Activated CD4-positive, alpha-beta T cell treated with anti-CD3 and anti-CD28 coated beads, Interleukin-2, amount 50 U/mL, for 16 hours (primary cell): ENCODE measurements at regions not wholly inside any gene's neighbourhood (a gene's known extent, or its start where the extent isn't known, plus 50 kb on each side); places are given as distances from the start of the nearest gene placed in this dataset.
"Not testable (repeated sequence)": the region's sequence is repeated elsewhere in the genome, so short reads cannot be mapped to it uniquely, and the experiment has no call there.

Experiments
- DNase-seq: peaks from one replicate; pipeline ENCODE4 v3.0.0-alpha.2; 2020

DNA sequence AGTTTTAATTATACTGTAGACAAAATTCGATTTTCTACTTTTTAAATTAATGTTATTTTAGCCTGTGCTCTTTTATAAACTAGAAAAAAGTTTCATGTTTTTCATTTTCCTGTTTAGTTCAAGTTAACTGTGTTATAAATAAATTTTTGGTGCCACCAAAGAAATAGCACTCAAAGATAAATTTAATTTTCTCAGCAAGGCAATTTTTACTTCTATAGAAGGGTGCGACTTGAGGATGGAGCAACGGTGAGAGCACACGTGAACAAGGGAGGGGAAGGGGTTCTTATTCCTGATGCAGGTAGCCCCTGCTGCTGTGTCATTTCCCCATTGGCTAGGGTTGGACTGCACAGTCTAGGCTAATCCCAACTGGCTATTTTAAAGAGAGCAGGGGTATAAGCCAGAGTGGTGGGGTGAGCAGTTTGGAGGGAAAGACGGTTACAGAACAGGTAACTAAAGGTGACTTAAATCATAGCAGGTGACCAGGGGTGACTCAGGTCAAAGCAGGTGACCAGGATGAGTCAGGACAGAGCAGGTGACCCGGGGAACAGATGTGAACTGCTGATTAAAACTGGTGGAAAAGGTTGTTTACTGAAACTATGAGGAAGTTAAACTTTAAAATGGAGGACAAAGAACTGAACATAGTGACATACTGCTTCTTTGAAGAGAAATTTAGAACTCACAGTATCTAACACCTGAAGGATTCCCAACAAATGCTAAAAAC is 104.6 kb upstream of the GPBP1 start:
- DNase-seq: no peak

DNA sequence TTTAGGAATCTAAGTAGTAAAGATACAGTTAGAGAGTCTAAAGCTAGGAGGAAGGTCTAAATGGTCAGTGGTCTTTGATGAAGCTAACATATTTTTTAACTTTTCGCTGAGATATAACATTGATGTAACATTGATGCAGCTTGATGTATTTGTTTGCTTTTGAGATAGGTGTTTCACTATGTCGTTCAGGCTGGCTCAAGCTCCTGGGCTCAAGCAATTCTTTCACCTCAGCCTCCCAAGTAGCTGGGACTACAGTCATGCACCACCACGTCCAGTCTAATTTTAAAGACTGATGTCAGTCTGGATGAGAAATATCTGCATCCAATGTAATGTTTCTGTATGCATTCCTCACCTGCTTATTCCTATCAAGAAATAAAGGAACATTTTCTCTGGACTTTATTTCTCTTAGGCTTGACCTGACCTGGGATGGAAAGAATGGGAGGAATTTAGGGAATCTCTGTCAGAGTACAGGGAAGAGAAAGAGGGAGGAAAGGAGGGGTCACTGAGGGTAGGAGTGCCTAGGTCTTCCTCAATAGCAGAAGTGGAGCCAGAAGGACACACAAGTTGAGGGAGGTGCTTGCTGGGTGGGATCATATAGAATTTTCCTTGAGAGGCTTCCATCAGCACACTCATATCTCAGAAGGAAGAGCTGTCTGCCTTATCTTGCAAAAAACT is 101.5 kb upstream of the GPBP1 start:
- no peak for DNase-seq

DNA sequence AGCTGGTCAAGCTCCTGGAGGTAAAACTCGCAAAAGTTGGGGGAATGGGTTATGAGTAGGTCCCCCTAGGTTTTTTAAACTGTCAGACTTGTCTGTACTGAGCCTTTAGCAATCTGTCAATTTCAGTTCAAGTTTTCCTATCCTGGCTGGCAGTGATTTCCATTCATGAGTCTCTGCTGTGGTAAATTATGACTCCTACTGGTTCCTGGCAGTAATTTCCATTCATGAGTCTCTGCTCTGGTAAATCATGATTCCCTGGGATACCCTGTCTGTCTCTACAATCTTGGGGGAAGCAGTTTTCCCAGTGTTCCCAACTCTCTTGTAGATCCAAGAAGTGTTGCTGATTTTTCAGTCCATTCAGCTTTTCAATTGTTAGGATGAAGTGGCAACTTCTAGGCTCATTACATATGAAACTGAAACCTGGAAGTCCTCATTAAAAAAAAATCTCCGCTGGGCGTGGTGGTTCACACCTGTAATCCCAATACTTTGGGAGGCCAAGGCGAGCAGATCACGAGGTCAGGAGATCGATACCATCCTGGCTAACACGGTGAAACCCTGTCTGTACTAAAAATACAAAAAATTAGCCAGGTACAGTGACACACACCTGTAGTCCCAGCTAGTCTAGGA is 91.3 kb upstream of the GPBP1 start:
- no peak for DNase-seq

DNA sequence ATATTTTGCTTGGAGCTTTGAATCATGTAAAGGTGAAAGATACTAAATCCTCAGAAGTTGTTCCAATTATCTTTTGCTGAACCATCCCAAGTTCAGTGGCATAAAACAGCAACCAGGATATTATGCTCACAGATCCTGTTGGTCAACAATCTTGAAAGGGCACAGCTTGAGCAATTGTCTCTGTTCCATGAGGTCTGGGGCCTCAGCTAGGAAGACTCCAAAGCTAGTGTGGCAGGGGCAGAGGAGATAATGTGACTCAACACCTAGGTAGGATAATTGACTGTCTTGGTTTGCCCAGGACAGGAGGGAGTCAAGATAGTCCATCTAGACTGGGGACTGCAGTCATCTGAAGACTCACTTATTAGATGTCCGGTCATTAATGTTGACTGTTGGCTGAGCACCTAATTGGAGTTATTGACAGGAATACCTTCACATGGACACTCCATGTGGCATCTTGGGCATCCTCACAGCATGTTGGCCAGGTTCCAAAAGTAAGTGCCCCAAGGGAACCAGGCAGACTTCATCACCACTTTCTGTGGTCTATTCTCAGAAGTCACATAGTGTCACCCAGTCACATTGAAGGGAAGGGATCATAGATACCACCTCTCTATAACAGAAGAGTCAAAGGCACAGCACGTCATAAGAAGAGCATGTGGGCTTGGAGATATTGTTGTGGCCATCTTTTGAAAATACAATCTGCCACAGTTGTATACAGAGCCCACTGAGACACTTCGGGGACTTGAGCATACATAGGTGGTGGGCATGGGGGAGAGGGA is 88.4 kb upstream of the GPBP1 start:
- no peak for DNase-seq

DNA sequence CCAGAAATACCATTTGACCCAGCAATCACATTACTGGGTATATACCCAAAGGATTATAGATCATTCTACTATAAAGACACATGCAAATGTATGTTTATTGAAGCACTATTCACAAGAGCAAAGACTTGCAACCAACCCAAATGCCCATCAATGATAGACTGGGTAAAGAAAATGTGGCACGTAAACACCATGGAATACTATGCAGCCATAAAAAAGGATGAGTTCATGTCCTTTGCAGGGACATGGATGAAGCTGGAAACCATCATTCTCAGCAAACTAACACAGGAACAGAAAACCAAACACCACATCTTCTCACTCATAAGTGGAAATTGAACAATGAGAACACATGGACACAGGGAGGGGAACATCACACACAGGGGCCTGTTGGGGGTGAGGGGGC is 85.9 kb upstream of the GPBP1 start:
- not testable (repeated sequence) for DNase-seq

DNA sequence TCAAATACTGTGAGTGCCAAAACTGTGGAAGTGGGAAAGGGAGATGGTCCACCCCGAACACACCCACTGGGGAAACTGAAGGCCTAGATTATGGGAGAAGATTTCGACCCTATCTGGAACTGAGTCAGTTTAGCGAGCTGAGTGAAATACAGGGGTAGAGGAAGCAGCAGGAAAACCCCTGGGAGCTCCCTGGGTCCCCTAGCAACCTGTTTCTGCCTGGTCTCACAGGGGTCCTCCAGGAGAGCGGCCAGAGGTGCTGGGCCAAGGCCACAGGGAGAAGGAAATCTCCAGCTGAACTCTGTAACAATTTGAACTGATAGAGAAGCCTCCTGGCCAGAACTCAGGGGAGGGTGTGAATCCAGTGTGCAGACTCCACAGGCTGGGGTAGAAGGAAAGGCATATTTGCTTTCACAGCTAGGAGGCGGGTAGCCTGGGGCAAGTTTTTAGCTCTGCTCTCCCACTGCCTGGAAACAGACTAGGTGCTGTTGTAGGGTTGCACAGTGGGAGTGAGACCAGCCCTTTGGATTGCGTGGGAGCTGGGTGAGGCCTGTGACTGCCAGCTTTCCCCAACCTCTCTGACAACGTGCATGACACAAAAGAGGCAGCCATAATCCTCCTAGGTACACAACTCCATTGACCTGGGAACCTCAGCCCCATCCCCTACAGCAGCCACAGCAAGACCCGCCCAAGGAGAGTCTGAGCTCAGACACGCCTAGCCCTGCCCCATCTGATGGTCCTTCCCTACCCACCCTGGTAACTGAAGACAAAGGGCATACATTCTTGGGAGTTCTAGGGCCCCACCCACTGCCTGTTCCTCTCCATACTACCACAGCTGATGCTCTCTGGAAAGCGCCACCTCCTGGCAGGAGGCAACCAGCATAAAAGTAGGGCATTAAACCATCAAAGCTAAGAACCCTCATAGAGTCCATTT is 78.8 kb upstream of the GPBP1 start:
- no peak for DNase-seq

DNA sequence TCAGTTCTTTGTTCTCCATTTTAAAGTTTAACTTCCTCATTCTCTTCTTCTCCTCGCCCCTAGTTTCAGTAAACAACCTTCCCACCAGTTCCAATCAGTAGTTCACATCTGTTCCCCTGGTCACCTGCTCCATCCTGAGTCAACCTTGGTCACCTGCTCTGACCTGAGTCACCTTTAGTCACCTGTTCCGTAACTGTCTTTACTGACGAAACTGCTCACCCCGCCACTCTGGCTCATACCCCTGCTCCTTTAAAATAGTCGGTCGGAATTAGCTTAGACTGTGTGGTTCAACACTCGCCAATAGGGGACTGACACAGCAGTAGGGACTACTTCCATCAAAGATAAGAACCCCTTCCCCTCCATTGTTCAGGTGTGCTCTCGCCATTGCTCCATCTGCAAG is 76.3 kb upstream of the GPBP1 start:
- no peak for DNase-seq

DNA sequence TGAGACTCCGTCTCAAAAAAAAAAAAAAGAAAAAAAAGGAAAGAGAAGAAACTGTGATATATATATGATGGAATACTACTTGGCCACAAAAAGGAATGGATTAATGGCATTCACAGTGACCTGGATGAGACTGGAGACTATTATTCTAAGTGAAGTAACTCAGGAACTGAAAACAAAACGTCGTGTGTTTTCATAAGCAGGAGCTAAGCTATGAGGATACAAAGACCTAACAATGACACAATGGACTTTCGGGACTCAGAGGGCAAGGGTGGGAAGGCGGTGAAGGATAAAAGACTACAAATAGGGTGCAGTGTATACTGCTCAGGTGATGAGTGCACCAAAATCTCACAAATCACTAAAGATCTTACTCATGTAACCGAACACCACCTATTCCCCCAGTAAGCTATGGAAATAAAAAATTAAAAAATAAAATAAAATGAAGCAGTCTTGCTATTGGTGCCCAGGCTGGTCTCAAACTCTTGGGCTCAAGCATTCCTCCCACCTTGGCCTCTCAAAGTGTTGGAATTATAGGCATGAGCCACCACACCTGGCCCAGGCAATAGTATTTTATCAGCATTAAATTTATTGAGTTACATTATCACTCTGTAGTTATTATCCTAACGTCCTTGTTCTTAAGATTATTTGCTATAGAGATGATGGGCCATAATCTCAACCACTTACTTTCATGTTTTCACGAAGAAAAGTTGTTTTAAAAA is 71.5 kb upstream of the GPBP1 start:
- DNase-seq: no peak

DNA sequence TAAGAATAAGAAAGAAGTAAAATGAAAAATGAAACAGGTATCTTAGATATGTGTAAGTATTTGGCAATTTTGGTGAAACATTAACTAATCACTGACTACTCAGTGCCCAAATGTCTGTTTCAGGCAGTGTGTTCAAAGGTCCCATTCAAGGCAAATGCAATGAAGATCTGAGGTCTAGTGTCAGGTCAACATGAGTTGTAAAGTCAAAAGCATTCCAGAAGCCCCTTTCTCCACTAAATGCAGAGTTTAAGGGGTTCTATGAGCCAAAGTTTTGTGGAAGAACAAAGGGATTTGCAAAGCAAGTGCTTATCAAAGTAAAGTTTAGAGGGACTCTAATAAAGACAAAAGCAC is 71.0 kb upstream of the GPBP1 start:
- no peak for DNase-seq

DNA sequence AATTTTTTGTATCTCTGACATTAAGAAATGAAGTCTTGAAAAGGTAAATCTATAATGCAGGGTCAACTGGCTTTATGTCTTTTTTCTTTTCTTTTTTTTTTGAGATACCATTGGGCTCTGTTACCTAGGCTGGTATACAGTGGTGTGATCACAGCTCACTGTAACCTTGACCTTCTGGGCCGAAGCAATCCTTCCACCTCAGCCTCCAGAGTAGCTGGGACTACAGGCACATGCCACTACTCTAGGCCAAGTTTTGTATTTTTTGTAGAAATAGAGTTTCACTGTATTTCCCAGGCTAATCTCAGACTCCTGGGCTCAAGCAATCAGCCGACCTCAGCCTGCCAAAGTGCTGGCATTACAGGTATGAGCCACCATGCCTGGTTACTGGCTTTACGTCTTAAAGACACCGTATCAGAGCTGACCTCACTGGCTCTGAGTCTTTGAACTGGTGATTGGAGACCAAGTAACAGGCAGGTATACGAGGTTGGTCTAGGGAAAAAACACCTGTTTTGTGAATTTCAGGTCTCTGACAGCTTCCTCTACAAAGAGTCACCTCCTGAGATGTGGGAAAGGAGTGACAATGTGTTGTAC is 70.4 kb upstream of the GPBP1 start:
- DNase-seq: no peak

DNA sequence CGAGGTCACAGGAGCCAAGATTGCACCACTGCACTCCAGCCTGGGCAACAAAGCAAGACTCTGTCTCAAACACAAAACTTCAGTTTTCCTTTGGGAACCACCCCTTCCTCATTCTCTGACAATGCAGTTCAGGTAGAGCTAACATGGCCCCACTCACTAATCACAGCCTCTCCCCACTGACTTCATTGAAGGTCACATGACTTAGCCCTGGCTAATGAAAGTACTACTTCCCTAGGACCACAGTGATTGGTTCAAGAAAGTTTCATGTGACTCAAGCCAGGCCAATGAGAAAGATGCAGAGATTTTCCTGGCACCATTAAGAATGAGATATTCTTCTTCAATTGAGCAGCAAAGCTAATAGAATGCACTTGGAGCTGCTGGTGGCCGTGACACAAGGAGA is 67.2 kb upstream of the GPBP1 start:
- DNase-seq: no peak

DNA sequence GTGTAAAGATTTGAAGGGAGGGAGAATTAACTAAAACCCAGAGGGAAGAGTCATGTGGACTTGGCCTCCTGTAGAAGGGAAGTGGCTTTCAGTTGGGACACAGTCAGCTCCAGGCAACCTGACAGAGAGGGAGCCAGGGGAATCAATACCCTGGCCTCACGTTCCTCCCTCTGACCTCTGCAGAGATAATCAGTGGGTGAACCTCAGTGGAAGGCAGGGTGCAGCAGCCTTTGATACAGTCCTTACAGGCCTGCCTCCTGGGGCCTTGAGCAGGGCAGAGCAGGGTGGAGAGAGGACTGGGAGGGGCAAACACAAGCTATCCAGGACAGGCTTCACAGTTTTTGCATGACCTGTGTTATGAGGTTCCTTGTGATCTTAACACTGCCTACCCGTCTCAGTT is 61.9 kb upstream of the GPBP1 start:
- DNase-seq: no peak

DNA sequence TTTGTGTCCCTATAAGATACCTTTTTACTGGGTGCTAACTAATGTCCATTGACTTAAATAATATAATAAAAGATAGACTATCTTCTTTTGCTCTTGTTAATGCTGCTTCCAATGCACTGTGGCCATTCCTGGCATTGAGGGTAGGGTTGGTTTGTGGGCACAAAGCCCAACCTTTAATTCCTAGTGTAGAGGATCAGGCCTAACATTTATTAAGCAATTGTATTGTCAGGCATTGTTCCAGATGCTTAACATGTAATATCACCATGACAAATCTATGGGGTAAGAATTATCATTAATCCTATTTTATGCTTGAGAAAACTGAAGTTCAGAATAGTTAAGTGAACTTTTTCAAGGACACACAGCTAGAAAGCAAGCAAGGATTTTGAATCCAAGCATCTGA is 60.4 kb upstream of the GPBP1 start:
- DNase-seq: no peak

DNA sequence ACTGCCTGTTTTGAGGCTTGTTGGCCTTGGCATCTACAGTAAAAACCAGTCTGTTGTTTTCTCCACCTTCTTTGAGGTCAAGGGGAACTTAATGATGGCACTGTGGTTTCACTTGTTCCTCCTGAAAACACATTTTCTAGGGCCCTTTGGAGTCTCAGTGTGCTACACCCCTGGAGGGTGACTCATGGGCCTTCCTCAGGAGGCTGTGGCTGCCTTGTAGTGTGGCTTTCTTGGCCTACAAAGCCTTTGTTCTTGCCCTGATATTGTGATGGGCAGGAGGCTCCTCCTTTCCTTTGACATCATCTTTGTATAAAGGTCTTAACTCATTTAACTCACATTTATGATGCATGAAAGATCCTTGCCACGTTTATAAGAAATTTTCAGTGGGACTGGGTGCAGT is 56.3 kb upstream of the GPBP1 start:
- peak; percentile 71 for DNase-seq

DNA sequence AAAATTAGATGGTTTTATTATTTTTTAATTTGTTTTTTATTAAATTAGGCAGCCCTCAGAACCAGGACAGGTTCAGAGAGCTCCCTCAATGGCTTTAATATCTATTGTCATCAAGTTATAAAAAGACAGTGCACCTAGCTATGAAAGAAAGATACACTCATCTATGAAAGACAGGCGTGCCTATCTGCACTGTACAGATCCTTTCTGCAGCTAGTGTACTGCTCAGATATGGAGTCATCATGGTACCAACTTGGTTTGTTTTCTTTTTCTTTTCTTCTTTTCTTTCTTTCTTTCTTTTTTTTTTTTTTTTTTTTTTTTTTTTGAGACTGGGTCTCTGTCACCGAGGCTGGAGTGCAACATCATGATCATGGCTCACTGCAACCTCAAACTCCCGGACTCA is 54.8 kb upstream of the GPBP1 start:
- DNase-seq: no peak

DNA sequence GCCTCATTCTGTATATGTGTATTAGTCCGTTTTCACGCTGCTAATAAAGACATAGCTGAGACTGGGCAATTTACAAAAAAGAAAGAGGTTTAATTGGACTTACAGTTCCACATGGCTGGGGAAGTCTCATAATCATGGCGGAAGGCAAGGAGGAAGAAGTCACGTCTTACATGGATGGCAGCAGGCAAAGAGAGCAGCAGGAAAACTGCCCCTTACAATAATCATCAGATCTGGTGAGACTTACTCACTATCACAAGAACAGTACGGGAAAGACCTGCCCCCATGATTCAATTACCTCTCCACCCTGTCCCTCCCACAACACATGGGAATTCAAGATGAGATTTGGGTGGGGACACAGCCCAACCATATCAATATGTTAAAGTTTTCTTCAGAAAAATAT is 49.8 kb upstream of the GPBP1 start:
- no peak for DNase-seq
